NCI-H2196 (cell line): ENCODE measurements at regions not wholly inside any gene's neighbourhood (a gene's known extent, or its start where the extent isn't known, plus 50 kb on each side); places are given as distances from the start of the nearest gene placed in this dataset.

Experiments
- DNase-seq: peaks from one replicate; lab custom pipeline; 2025; ENCODE audit not compliant: unreplicated experiment; lab: John Stamatoyannopoulos, UW

GRCh38 chr4:170657761-170658160, 568.0 kb upstream of the AADAT start:
- no peak for DNase-seq

- DNase-seq = no peak
Measured at GRCh38 chr4:170656506-170656905, 566.8 kb upstream of the AADAT start.

GRCh38 chr4:170652571-170652970, 562.8 kb upstream of the AADAT start:
- DNase-seq = no peak

GRCh38 chr4:170651786-170652185, 562.0 kb upstream of the AADAT start:
- no peak for DNase-seq

GRCh38 chr4:170627418-170627817, 537.7 kb upstream of the AADAT start:
- DNase-seq = no peak

GRCh38 chr4:170623899-170624298, 534.1 kb upstream of the AADAT start:
- no peak for DNase-seq

GRCh38 chr4:170610434-170610833, 520.7 kb upstream of the AADAT start:
- DNase-seq = no peak

GRCh38 chr4:170599894-170600293, 510.1 kb upstream of the AADAT start:
- no peak for DNase-seq

- DNase-seq = no peak
Measured at GRCh38 chr4:170591076-170591475, 501.3 kb upstream of the AADAT start.

- no peak for DNase-seq
Measured at GRCh38 chr4:170589597-170590191, 499.9 kb upstream of the AADAT start.

- DNase-seq = no peak
Measured at GRCh38 chr4:170581969-170582368, 492.2 kb upstream of the AADAT start.

GRCh38 chr4:170581322-170581721, 491.6 kb upstream of the AADAT start:
- DNase-seq = no peak

GRCh38 chr4:170580651-170581050, 490.9 kb upstream of the AADAT start:
- DNase-seq = no peak

GRCh38 chr4:170538821-170539473, 449.2 kb upstream of the AADAT start:
- DNase-seq = no peak

- DNase-seq = no peak
Measured at GRCh38 chr4:170529748-170530722, 440.3 kb upstream of the AADAT start.

GRCh38 chr4:170526471-170526870, 436.7 kb upstream of the AADAT start:
- no peak for DNase-seq

GRCh38 chr4:170522427-170522970, 432.7 kb upstream of the AADAT start:
- no peak for DNase-seq

- DNase-seq = no peak
Measured at GRCh38 chr4:170497689-170498088, 407.9 kb upstream of the AADAT start.

- no peak for DNase-seq
Measured at GRCh38 chr4:170497112-170497511, 407.4 kb upstream of the AADAT start.

GRCh38 chr4:170491981-170492380, 402.2 kb upstream of the AADAT start:
- DNase-seq = no peak

GRCh38 chr4:170476351-170476750, 386.6 kb upstream of the AADAT start:
- DNase-seq = no peak

- DNase-seq = no peak
Measured at GRCh38 chr4:170465429-170465828, 375.7 kb upstream of the AADAT start.
